ENCODE measurements at regions not wholly inside any gene's neighbourhood (a gene's known extent, or its start where the extent isn't known, plus 50 kb on each side); places are given as distances from the start of the nearest gene placed in this dataset.
"Not testable (repeated sequence)": the region's sequence is repeated elsewhere in the genome, so short reads cannot be mapped to it uniquely, and the experiment has no call there.

- no peaks in the 10 kb centered on the region for H3K27me3 ChIP-seq
- H3K9me3 ChIP-seq (replicated peaks in 1 of 11): no peaks in the 10 kb centered on the region
- no peak for TF ChIP-seq Cebpa-rat (IDR thresholded peaks at IDR 0.05)
- no peaks in the 10 kb centered on the region for H4K20me1 ChIP-seq
- H3K36me3 ChIP-seq: no peaks in the 10 kb centered on the region
- H3K4me3 ChIP-seq: no peak overlapping the region
- H3K4me1 ChIP-seq: no peaks in the 10 kb centered on the region
- no peak overlapping the region for H3K9ac ChIP-seq
- no peak overlapping the region for H3K27ac ChIP-seq
- H3K4me2 ChIP-seq: no peak overlapping the region
These were observed 527.3 kb downstream of the CYLC2 start for GRCh38 chr9:103522409-103522808.

- no peak overlapping the region for H3K4me3 ChIP-seq
- 0 out of 22 replicates have a peak, but pooled peaks of 1 of the 11 experiments have one; percentile 26 for TF ChIP-seq Cebpa-rat (IDR thresholded peaks at IDR 0.05)
- H3K9me3 ChIP-seq (replicated peaks in 1 of 11): peaks cover 0 to 12% (median 5%) of the 10 kb centered on the region in 11 experiments; a peak in 7 of 22 replicates
- no peaks in the 10 kb centered on the region for H3K36me3 ChIP-seq
- no peaks in the 10 kb centered on the region for H3K27me3 ChIP-seq
- no peaks in the 10 kb centered on the region for H4K20me1 ChIP-seq
- no peak overlapping the region for H3K9ac ChIP-seq
- peak overlapping the region in 1 of 11 experiments; percentile 20; a peak in 1 of 22 replicates for H3K27ac ChIP-seq
- H3K4me2 ChIP-seq: peak overlapping the region in 4 of 11 experiments; percentile 0 to 10 (median 8); a peak in 3 of 22 replicates
- peaks cover 0 to 18% (median 6%) of the 10 kb centered on the region in 10 experiments; a peak in 9 of 20 replicates for H3K4me1 ChIP-seq
These were observed 535.8 kb downstream of the CYLC2 start for GRCh38 chr9:103530934-103531333.

GRCh38 chr9:103533318-103533717 is 538.2 kb downstream of the CYLC2 start:
- Histone ChIP-seq H3K9me3 (replicated peaks in 1 of 11) (peaks cover 0 to 12% (median 5%) of the 10 kb centered on the region in 11 experiments; a peak in 7 of 22 replicates), H3K27me3 (no peaks in the 10 kb centered on the region)

GRCh38 chr9:103537426-103537825 is 542.3 kb downstream of the CYLC2 start:
- H3K36me3 ChIP-seq: no peaks in the 10 kb centered on the region
- no peak overlapping the region for H3K27ac ChIP-seq
- no peaks in the 10 kb centered on the region for H3K27me3 ChIP-seq
- no peak overlapping the region for H3K9ac ChIP-seq
- no peak for TF ChIP-seq Cebpa-rat (IDR thresholded peaks at IDR 0.05)
- peaks cover 0 to 12% (median 5%) of the 10 kb centered on the region in 11 experiments; a peak in 7 of 22 replicates for H3K9me3 ChIP-seq (replicated peaks in 1 of 11)
- no peak overlapping the region for H3K4me3 ChIP-seq
- peaks cover 0 to 6% (median 0%) of the 10 kb centered on the region in 10 experiments; a peak in 3 of 20 replicates for H3K4me1 ChIP-seq
- H4K20me1 ChIP-seq: no peaks in the 10 kb centered on the region
- H3K4me2 ChIP-seq: no peak overlapping the region

More at GRCh38 chr9:103533318-103533717, 538.2 kb downstream of the CYLC2 start:
- no peak for TF ChIP-seq Cebpa-rat (IDR thresholded peaks at IDR 0.05)
- H3K9ac ChIP-seq: no peak overlapping the region
- no peaks in the 10 kb centered on the region for H4K20me1 ChIP-seq
- 0 out of 22 replicates have a peak overlapping the region, but pooled peaks of 1 of the 11 experiments have one; percentile 14 for H3K27ac ChIP-seq
- H3K36me3 ChIP-seq: no peaks in the 10 kb centered on the region
- H3K4me1 ChIP-seq: peaks cover 0 to 18% (median 6%) of the 10 kb centered on the region in 10 experiments; a peak in 9 of 20 replicates
- H3K4me2 ChIP-seq: 0 out of 22 replicates have a peak overlapping the region, but pooled peaks of 2 of the 11 experiments have one; percentile 2 to 20
- H3K4me3 ChIP-seq: no peak overlapping the region

- H3K9me3 ChIP-seq (replicated peaks in 1 of 11): no peaks in the 10 kb centered on the region
- H4K20me1 ChIP-seq: no peaks in the 10 kb centered on the region
- no peaks in the 10 kb centered on the region for H3K27me3 ChIP-seq
- peaks cover 0 to 17% (median 0%) of the 10 kb centered on the region in 10 experiments; a peak in 2 of 20 replicates for H3K4me1 ChIP-seq
- no peak overlapping the region for H3K27ac ChIP-seq
- H3K4me2 ChIP-seq: no peak overlapping the region
- TF ChIP-seq Cebpa-rat (IDR thresholded peaks at IDR 0.05): no peak
- no peaks in the 10 kb centered on the region for H3K36me3 ChIP-seq
- no peak overlapping the region for H3K9ac ChIP-seq
- no peak overlapping the region for H3K4me3 ChIP-seq
These were observed 548.8 kb upstream of the SMC2 start for GRCh38 chr9:103545260-103545659.

- TF ChIP-seq Cebpa-rat (IDR thresholded peaks at IDR 0.05): peak in 1 of 11 experiments; percentile 37; a peak in 1 of 22 replicates
- Histone ChIP-seq H3K36me3 (no peaks in the 10 kb centered on the region), H3K27ac (no peak overlapping the region), H3K27me3 (no peaks in the 10 kb centered on the region), H3K9ac (no peak overlapping the region), H4K20me1 (0 out of 22 replicates have a peak, but pooled peaks cover 0 to 5% (median 0%) of the 10 kb centered on the region in 11 experiments), H3K9me3 (replicated peaks in 1 of 11) (peaks cover 0 to 6% (median 0%) of the 10 kb centered on the region in 11 experiments; a peak in 2 of 22 replicates), H3K4me1 (peaks cover 0 to 8% (median 0%) of the 10 kb centered on the region in 10 experiments; a peak in 1 of 20 replicates), H3K4me3 (no peak overlapping the region), H3K4me2 (no peak overlapping the region)
These were observed 541.4 kb upstream of the SMC2 start for GRCh38 chr9:103552712-103553111.

- H4K20me1 ChIP-seq: no peaks in the 10 kb centered on the region
- H3K27me3 ChIP-seq: no peaks in the 10 kb centered on the region
- H3K9me3 ChIP-seq (replicated peaks in 1 of 11): peaks cover 4 to 20% (median 12%) of the 10 kb centered on the region in 11 experiments; a peak in 12 of 22 replicates
- H3K36me3 ChIP-seq: no peaks in the 10 kb centered on the region
- no peak overlapping the region for H3K4me3 ChIP-seq
- no peak for TF ChIP-seq Cebpa-rat (IDR thresholded peaks at IDR 0.05)
- no peak overlapping the region for H3K9ac ChIP-seq
- no peak overlapping the region for H3K27ac ChIP-seq
- no peaks in the 10 kb centered on the region for H3K4me1 ChIP-seq
- H3K4me2 ChIP-seq: no peak overlapping the region
These were observed 520.1 kb upstream of the SMC2 start for GRCh38 chr9:103574056-103574455.

GRCh38 chr9:103586721-103587120 is 507.4 kb upstream of the SMC2 start:
- no peak overlapping the region for H3K27ac ChIP-seq
- no peak overlapping the region for H3K9ac ChIP-seq
- H3K27me3 ChIP-seq: no peaks in the 10 kb centered on the region
- TF ChIP-seq Cebpa-rat (IDR thresholded peaks at IDR 0.05): no peak
- no peaks in the 10 kb centered on the region for H3K36me3 ChIP-seq
- no peaks in the 10 kb centered on the region for H4K20me1 ChIP-seq
- no peak overlapping the region for H3K4me3 ChIP-seq
- no peak overlapping the region for H3K4me2 ChIP-seq
- H3K9me3 ChIP-seq (replicated peaks in 1 of 11): peaks cover 0 to 11% (median under 1%) of the 10 kb centered on the region in 11 experiments; a peak in 9 of 22 replicates
- no peaks in the 10 kb centered on the region for H3K4me1 ChIP-seq

GRCh38 chr9:103601287-103601686 is 492.8 kb upstream of the SMC2 start:
- Histone ChIP-seq H3K36me3 (no peaks in the 10 kb centered on the region), H3K9ac (no peak overlapping the region), H3K9me3 (replicated peaks in 1 of 11) (peaks cover 5 to 16% (median 8%) of the 10 kb centered on the region in 11 experiments; a peak in 15 of 22 replicates), H4K20me1 (no peaks in the 10 kb centered on the region; a peak in 1 of 22 replicates), H3K4me1 (no peaks in the 10 kb centered on the region), H3K27ac (no peak overlapping the region), H3K27me3 (no peaks in the 10 kb centered on the region), H3K4me3 (no peak overlapping the region), H3K4me2 (no peak overlapping the region)
- no peak for TF ChIP-seq Cebpa-rat (IDR thresholded peaks at IDR 0.05)

GRCh38 chr9:103611950-103612349 is 482.2 kb upstream of the SMC2 start:
- H3K36me3 ChIP-seq; H3K9me3 ChIP-seq (replicated peaks in 1 of 11); H3K27ac ChIP-seq; H3K4me2 ChIP-seq; H3K9ac ChIP-seq; H3K4me1 ChIP-seq; H4K20me1 ChIP-seq; H3K27me3 ChIP-seq; H3K4me3 ChIP-seq: not testable (repeated sequence)

All from BLaER1 treated with 17β-estradiol and CSF1 and Interleukin-3, amounts not matched to agents 10 nM and 100 nM (cell line).